OCI-M2 (cell line): ENCODE measurements at regions not wholly inside any gene's neighbourhood (a gene's known extent, or its start where the extent isn't known, plus 50 kb on each side); places are given as distances from the start of the nearest gene placed in this dataset.

ENCODE experiments used
- DNase-seq: peaks from one replicate; lab custom pipeline; 2025; ENCODE audit not compliant: unreplicated experiment; lab: John Stamatoyannopoulos, UW

- no peak for DNase-seq
Measured at GRCh38 chr5:28009576-28009975, 971.2 kb upstream of the CDH9 start.

GRCh38 chr5:27996665-27997064 is 958.3 kb upstream of the CDH9 start:
- DNase-seq, result no peak

GRCh38 chr5:27995867-27996266 is 957.5 kb upstream of the CDH9 start:
- DNase-seq, result no peak

GRCh38 chr5:27978322-27978721 is 939.9 kb upstream of the CDH9 start:
- DNase-seq, result no peak

- no peak for DNase-seq
Measured at GRCh38 chr5:27969157-27969556, 930.8 kb upstream of the CDH9 start.

GRCh38 chr5:27963050-27963783 is 924.8 kb upstream of the CDH9 start:
- DNase-seq, result no peak

GRCh38 chr5:27962198-27962597 is 923.8 kb upstream of the CDH9 start:
- no peak for DNase-seq

GRCh38 chr5:27947088-27947487 is 908.7 kb upstream of the CDH9 start:
- DNase-seq, result no peak

GRCh38 chr5:27944471-27944870 is 906.1 kb upstream of the CDH9 start:
- no peak for DNase-seq

GRCh38 chr5:27938989-27939388 is 900.6 kb upstream of the CDH9 start:
- DNase-seq, result no peak

- DNase-seq, result no peak
Measured at GRCh38 chr5:27928060-27928459, 889.7 kb upstream of the CDH9 start.

GRCh38 chr5:27911216-27911615 is 872.8 kb upstream of the CDH9 start:
- no peak for DNase-seq

GRCh38 chr5:27908341-27908740 is 870.0 kb upstream of the CDH9 start:
- no peak for DNase-seq

GRCh38 chr5:27906931-27907601 is 868.7 kb upstream of the CDH9 start:
- no peak for DNase-seq

- no peak for DNase-seq
Measured at GRCh38 chr5:27906481-27906880, 868.1 kb upstream of the CDH9 start.

- no peak for DNase-seq
Measured at GRCh38 chr5:27900761-27901160, 862.4 kb upstream of the CDH9 start.

GRCh38 chr5:27876071-27876470 is 837.7 kb upstream of the CDH9 start:
- no peak for DNase-seq

- DNase-seq, result no peak
Measured at GRCh38 chr5:27875148-27875547, 836.8 kb upstream of the CDH9 start.

- no peak for DNase-seq
Measured at GRCh38 chr5:27868292-27868691, 829.9 kb upstream of the CDH9 start.

GRCh38 chr5:27855491-27855890 is 817.1 kb upstream of the CDH9 start:
- no peak for DNase-seq

GRCh38 chr5:27854243-27854852 is 816.0 kb upstream of the CDH9 start:
- no peak for DNase-seq

- DNase-seq, result no peak
Measured at GRCh38 chr5:27845248-27845647, 806.9 kb upstream of the CDH9 start.
